ENCODE measurements at regions not wholly inside any gene's neighbourhood (a gene's known extent, or its start where the extent isn't known, plus 50 kb on each side); places are given as distances from the start of the nearest gene placed in this dataset.
"Not testable (repeated sequence)": the region's sequence is repeated elsewhere in the genome, so short reads cannot be mapped to it uniquely, and the experiment has no call there.

DNA sequence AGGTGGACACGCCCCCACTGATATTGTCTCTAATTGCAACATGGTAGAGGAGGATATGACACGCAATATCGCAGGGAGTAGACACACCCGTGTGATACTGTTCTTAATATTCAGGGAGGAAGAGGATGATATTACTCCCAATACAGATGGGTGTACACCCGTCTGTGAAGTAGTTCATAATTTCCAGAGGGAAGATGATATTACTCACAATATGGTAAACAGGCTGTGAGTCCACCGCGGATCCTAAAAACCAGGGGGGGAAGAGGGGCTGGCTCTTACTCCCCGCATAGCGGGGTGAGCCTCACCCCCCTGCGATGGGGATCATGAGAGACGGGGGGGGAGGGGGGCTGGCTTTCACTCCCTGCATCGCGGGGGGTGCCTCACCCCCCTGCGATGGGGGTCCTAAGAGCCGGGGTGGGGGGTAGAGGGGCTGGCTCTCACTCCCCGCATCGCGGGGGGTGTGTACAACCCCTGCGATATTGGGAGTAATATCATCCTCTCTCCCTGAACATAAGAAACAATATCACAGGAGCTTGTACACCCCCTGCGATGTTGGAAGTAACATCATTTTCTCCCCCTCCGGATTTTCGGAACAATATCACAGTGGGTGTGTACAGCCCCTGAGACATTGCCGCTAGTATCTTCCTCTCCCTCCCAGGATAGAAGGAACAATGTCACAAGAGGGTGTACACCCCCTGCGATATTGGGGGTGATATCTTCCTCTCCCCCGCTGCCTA, 52.2 kb upstream of the FRG2C start:
- not testable (repeated sequence) for DNase-seq

Measured in COR-L47 (cell line).